ENCODE measurements at regions not wholly inside any gene's neighbourhood (a gene's known extent, or its start where the extent isn't known, plus 50 kb on each side); places are given as distances from the start of the nearest gene placed in this dataset.
"Not testable (repeated sequence)": the region's sequence is repeated elsewhere in the genome, so short reads cannot be mapped to it uniquely, and the experiment has no call there.

DNA sequence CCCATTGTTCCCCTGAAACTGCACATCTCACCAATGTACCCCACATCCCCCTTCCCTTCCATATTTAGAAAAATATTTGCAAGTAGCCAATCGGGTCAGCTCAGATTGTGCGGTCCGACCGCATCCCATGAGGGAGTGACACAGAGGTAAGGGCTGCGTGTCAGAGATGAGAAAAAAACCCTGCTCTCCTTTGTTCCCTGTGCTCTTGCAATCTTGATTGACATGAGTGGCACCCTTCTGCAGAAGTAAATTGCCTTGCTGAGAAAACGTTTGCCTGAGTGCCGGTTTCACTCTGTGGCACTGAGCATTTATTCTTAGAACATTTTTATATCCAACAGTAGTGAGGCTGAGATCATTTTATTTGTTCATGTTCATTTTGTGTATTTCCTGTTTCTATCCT is 81.6 kb upstream of the CCDC90B start:
- no peak overlapping the region for H3K27ac ChIP-seq (ENCODE audit: low read length)
- DNase-seq = no peak

DNA sequence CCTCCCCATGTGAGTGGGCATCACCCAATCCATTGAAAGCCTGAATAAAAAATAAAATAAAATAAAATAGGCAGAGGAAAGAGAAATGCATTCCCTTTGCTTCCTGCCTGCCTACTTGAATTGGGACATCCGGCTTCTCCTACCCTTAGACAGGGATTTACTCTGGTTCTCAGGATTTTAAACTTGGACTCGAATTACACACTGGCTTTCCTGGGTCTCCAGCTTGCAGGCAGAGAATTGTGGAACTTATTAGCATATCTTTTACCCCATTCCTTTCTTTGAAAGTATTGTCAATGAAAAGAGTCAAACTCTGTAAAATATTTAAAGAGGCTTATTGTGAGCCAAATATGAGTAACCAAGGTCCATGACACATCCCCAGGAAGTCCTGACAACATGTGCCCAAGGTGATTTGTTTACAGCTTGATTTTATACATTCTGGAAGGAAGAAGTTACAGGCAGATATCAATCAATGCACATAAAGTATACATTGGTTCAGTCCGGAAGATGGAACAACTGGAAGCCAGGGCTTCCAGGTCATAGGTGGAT is 78.4 kb upstream of the CCDC90B start:
- Histone ChIP-seq H3K9me3 (ENCODE audit: low read length) (peaks cover 22% of the 10 kb centered on the region), H3K4me2 (ENCODE audit: low read depth, low read length, poor library complexity, severe bottlenecking) (no peak overlapping the region), H3K27me3 (ENCODE audit: low read length) (no peaks in the 10 kb centered on the region), H3K9ac (ENCODE audit: low read length) (no peak overlapping the region), H3K36me3 (ENCODE audit: insufficient read depth, low read length) (no peaks in the 10 kb centered on the region), H2AFZ (ENCODE audit: low read length) (no peak overlapping the region), H3K9me2 (replicated peaks; ENCODE audit: insufficient read depth, low read length) (no peaks in the 10 kb centered on the region), H3K27ac (ENCODE audit: low read length) (no peak overlapping the region), H3K79me2 (ENCODE audit: low read length) (no peaks in the 10 kb centered on the region), H3K4me3 (ENCODE audit: low read length) (no peak overlapping the region), H3K4me1 (ENCODE audit: low read length) (no peaks in the 10 kb centered on the region), H4K20me1 (ENCODE audit: insufficient read depth, low read depth, low read length) (no peaks in the 10 kb centered on the region)
- no peak for DNase-seq

More for the DNA sequence above, 81.6 kb upstream of the CCDC90B start:
- H4K20me1 ChIP-seq (ENCODE audit: insufficient read depth, low read depth, low read length) = no peaks in the 10 kb centered on the region
- no peak overlapping the region for H2AFZ ChIP-seq (ENCODE audit: low read length)
- H3K4me3 ChIP-seq (ENCODE audit: low read length) = no peak overlapping the region
- peaks cover 22% of the 10 kb centered on the region for H3K9me3 ChIP-seq (ENCODE audit: low read length)
- H3K79me2 ChIP-seq (ENCODE audit: low read length) = no peaks in the 10 kb centered on the region
- no peaks in the 10 kb centered on the region for H3K36me3 ChIP-seq (ENCODE audit: insufficient read depth, low read length)
- H3K4me1 ChIP-seq (ENCODE audit: low read length) = no peaks in the 10 kb centered on the region
- H3K9me2 ChIP-seq (replicated peaks; ENCODE audit: insufficient read depth, low read length) = no peaks in the 10 kb centered on the region
- no peak overlapping the region for H3K9ac ChIP-seq (ENCODE audit: low read length)
- H3K4me2 ChIP-seq (ENCODE audit: low read depth, low read length, poor library complexity, severe bottlenecking) = no peak overlapping the region
- H3K27me3 ChIP-seq (ENCODE audit: low read length) = no peaks in the 10 kb centered on the region

DNA sequence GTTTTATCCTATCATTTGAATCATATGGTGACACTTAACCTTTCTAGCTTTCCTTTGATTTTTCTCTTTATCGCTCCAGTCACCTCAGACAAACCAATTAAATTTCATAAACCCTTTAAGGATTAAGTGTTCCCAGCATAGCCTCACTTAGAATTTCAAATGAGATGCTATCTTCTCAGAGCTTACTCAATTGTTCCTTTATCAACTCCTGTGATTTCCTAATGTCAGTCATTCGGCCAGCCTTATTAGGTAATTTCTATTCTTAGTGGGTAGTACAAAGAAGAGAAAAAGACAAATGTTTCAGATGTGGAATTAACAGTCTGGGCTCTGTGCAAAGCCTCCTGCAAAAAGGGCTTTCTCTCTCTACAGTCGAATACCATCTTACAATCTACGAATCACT is 77.1 kb upstream of the CCDC90B start:
- H3K27me3 ChIP-seq (ENCODE audit: low read length) = no peaks in the 10 kb centered on the region
- H3K9me2 ChIP-seq (replicated peaks; ENCODE audit: insufficient read depth, low read length) = no peaks in the 10 kb centered on the region
- no peak overlapping the region for H3K27ac ChIP-seq (ENCODE audit: low read length)
- H2AFZ ChIP-seq (ENCODE audit: low read length) = no peak overlapping the region
- H3K79me2 ChIP-seq (ENCODE audit: low read length) = no peaks in the 10 kb centered on the region
- H3K9ac ChIP-seq (ENCODE audit: low read length) = no peak overlapping the region
- DNase-seq = no peak
- H3K36me3 ChIP-seq (ENCODE audit: insufficient read depth, low read length) = no peaks in the 10 kb centered on the region
- no peaks in the 10 kb centered on the region for H4K20me1 ChIP-seq (ENCODE audit: insufficient read depth, low read depth, low read length)
- peaks cover 17% of the 10 kb centered on the region for H3K9me3 ChIP-seq (ENCODE audit: low read length)
- H3K4me1 ChIP-seq (ENCODE audit: low read length) = no peaks in the 10 kb centered on the region
- H3K4me3 ChIP-seq (ENCODE audit: low read length) = no peak overlapping the region
- H3K4me2 ChIP-seq (ENCODE audit: low read depth, low read length, poor library complexity, severe bottlenecking) = no peak overlapping the region

DNA sequence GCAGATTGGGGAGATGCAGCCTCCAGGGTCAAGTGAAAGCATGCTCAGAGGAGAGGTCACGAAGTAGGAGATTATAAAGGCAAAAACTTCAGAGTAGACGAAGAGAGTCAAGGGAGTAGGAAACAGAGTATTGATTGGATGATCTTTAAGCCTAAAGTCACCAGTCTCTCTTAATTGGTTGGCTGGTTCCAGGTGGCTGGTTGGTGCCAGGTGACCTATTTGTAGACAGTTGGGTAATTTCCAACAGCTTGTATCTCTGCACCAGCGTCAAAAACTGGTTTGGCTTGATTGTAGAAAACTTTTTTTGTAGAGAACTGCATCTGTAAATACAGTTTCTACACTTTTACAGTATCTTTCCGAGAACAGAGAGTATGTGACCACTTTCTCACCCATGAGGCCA is 75.7 kb upstream of the CCDC90B start:
- Histone ChIP-seq H2AFZ (ENCODE audit: low read length) (no peak overlapping the region), H3K9me3 (ENCODE audit: low read length) (peaks cover 2% of the 10 kb centered on the region; the same call in 1 of the 2 replicates), H3K9me2 (replicated peaks; ENCODE audit: insufficient read depth, low read length) (no peaks in the 10 kb centered on the region), H3K4me1 (ENCODE audit: low read length) (no peaks in the 10 kb centered on the region), H3K36me3 (ENCODE audit: insufficient read depth, low read length) (no peaks in the 10 kb centered on the region), H3K9ac (ENCODE audit: low read length) (no peak overlapping the region), H3K4me2 (ENCODE audit: low read depth, low read length, poor library complexity, severe bottlenecking) (no peak overlapping the region), H3K27ac (ENCODE audit: low read length) (no peak overlapping the region), H4K20me1 (ENCODE audit: insufficient read depth, low read depth, low read length) (no peaks in the 10 kb centered on the region), H3K27me3 (ENCODE audit: low read length) (no peaks in the 10 kb centered on the region; the same call in 1 of the 2 replicates), H3K4me3 (ENCODE audit: low read length) (no peak overlapping the region), H3K79me2 (ENCODE audit: low read length) (no peaks in the 10 kb centered on the region)
- DNase-seq = no peak

DNA sequence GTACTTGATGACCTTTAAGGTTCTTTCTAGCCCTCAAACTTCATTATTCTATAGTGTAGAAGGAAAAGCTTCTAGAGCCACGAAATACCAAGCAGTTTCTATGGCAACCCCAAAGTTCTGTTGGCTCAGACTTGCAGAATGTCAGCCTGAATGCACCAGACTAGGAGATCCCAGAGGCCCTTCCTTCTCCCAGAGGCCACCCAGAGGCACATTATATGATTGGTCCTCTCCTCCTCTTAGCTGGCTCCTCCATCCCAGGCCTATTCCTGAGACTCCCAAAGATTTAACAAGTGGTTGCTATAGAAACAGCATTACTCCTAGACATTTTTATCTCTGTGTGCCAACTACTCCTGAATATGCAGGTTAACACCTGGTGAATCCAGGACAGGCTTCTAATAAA is 69.2 kb upstream of the CCDC90B start:
- Histone ChIP-seq H3K4me3 (ENCODE audit: low read length) (no peak overlapping the region), H3K36me3 (ENCODE audit: insufficient read depth, low read length) (no peaks in the 10 kb centered on the region), H3K9me3 (ENCODE audit: low read length) (no peaks in the 10 kb centered on the region), H3K4me2 (ENCODE audit: low read depth, low read length, poor library complexity, severe bottlenecking) (no peak overlapping the region), H3K9me2 (replicated peaks; ENCODE audit: insufficient read depth, low read length) (no peaks in the 10 kb centered on the region), H2AFZ (ENCODE audit: low read length) (no peak overlapping the region), H3K9ac (ENCODE audit: low read length) (no peak overlapping the region), H3K27me3 (ENCODE audit: low read length) (no peaks in the 10 kb centered on the region; the same call in 1 of the 2 replicates), H4K20me1 (ENCODE audit: insufficient read depth, low read depth, low read length) (no peaks in the 10 kb centered on the region), H3K79me2 (ENCODE audit: low read length) (no peaks in the 10 kb centered on the region), H3K4me1 (ENCODE audit: low read length) (no peaks in the 10 kb centered on the region), H3K27ac (ENCODE audit: low read length) (no peak overlapping the region)
- no peak for DNase-seq

DNA sequence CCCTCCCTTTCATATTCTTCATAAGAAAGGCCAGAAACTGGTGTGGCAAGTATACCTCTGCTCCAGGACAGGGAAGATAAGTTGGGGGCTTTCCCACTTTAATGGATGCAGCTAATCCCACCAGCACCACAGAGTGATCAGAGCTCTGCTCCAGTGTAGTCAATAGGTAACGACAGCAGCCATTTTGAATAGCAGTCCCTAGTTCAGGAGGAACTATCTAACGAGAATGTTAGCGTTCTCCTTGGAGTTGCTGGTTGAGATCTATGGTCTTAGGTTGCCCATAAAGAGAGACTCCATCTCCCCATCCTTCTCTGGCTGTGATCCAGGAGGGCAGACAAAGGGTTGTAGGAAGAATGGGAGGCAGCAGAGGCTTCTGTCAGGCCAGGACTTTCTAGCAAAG is 64.0 kb upstream of the CCDC90B start:
- Histone ChIP-seq H3K27me3 (ENCODE audit: low read length) (peaks cover 7% of the 10 kb centered on the region; the same call in 1 of the 2 replicates), H3K9me2 (replicated peaks; ENCODE audit: insufficient read depth, low read length) (no peaks in the 10 kb centered on the region), H3K27ac (ENCODE audit: low read length) (no peak overlapping the region), H2AFZ (ENCODE audit: low read length) (no peak overlapping the region), H4K20me1 (ENCODE audit: insufficient read depth, low read depth, low read length) (no peaks in the 10 kb centered on the region), H3K4me2 (ENCODE audit: low read depth, low read length, poor library complexity, severe bottlenecking) (no peak overlapping the region), H3K36me3 (ENCODE audit: insufficient read depth, low read length) (no peaks in the 10 kb centered on the region), H3K4me3 (ENCODE audit: low read length) (no peak overlapping the region), H3K9me3 (ENCODE audit: low read length) (no peaks in the 10 kb centered on the region), H3K79me2 (ENCODE audit: low read length) (no peaks in the 10 kb centered on the region), H3K9ac (ENCODE audit: low read length) (no peak overlapping the region), H3K4me1 (ENCODE audit: low read length) (no peaks in the 10 kb centered on the region)
- DNase-seq = no peak

DNA sequence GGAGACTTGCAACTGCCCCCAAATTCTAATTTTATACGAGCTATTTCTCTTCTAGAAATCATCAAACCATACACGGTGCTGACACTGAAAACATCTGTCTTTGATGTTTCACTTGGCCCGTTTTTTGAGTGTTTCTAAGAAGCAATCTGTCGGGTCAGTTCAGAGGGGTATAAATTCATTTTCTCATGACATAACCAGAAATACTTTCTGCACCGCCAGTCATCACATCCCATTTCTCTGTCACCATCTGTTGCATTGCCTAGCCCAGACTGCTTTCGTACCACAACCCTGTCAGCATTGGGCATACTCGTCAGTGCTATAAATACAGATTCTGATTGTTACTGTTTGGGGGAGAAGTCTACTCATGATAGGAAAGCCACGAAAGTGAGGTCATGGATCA is 63.1 kb upstream of the CCDC90B start:
- no peaks in the 10 kb centered on the region for H3K79me2 ChIP-seq (ENCODE audit: low read length)

DNA sequence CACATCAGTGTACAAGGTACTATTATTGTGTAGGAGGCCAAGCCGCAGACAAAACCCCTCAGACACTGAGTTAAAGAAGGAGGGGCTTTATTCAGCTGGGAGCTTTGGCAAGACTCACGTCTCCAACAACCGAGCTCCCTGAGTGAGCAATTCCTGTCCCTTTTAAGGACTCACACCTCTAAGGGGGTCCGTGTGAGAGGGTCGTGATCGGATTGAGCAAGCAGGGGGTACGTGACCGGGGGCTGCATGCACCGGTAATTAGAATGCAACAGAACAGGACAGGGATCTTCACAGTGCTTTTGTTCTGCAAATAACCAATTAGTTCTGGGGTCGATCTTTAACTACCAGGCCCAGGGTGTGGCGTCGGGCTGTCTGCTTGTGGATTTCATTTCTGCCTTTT is 60.5 kb upstream of the CCDC90B start:
- not testable (repeated sequence) for H3K9me3 ChIP-seq (ENCODE audit: low read length); H4K20me1 ChIP-seq (ENCODE audit: insufficient read depth, low read depth, low read length); DNase-seq; H3K36me3 ChIP-seq (ENCODE audit: insufficient read depth, low read length); H3K79me2 ChIP-seq (ENCODE audit: low read length); H2AFZ ChIP-seq (ENCODE audit: low read length); H3K9me2 ChIP-seq (replicated peaks; ENCODE audit: insufficient read depth, low read length); H3K4me3 ChIP-seq (ENCODE audit: low read length); H3K27me3 ChIP-seq (ENCODE audit: low read length); H3K27ac ChIP-seq (ENCODE audit: low read length); H3K4me1 ChIP-seq (ENCODE audit: low read length); H3K4me2 ChIP-seq (ENCODE audit: low read depth, low read length, poor library complexity, severe bottlenecking); H3K9ac ChIP-seq (ENCODE audit: low read length)

More for the DNA sequence above, 63.1 kb upstream of the CCDC90B start:
- H3K4me3 ChIP-seq (ENCODE audit: low read length) = no peak overlapping the region
- peaks cover 7% of the 10 kb centered on the region; the same call in 1 of the 2 replicates for H3K27me3 ChIP-seq (ENCODE audit: low read length)
- no peaks in the 10 kb centered on the region for H3K36me3 ChIP-seq (ENCODE audit: insufficient read depth, low read length)
- H3K9ac ChIP-seq (ENCODE audit: low read length) = no peak overlapping the region
- H3K4me1 ChIP-seq (ENCODE audit: low read length) = no peaks in the 10 kb centered on the region
- no peaks in the 10 kb centered on the region for H3K9me3 ChIP-seq (ENCODE audit: low read length)
- H4K20me1 ChIP-seq (ENCODE audit: insufficient read depth, low read depth, low read length) = no peaks in the 10 kb centered on the region
- no peaks in the 10 kb centered on the region for H3K9me2 ChIP-seq (replicated peaks; ENCODE audit: insufficient read depth, low read length)
- DNase-seq = no peak
- H3K4me2 ChIP-seq (ENCODE audit: low read depth, low read length, poor library complexity, severe bottlenecking) = no peak overlapping the region
- no peak overlapping the region for H3K27ac ChIP-seq (ENCODE audit: low read length)
- no peak overlapping the region for H2AFZ ChIP-seq (ENCODE audit: low read length)

DNA sequence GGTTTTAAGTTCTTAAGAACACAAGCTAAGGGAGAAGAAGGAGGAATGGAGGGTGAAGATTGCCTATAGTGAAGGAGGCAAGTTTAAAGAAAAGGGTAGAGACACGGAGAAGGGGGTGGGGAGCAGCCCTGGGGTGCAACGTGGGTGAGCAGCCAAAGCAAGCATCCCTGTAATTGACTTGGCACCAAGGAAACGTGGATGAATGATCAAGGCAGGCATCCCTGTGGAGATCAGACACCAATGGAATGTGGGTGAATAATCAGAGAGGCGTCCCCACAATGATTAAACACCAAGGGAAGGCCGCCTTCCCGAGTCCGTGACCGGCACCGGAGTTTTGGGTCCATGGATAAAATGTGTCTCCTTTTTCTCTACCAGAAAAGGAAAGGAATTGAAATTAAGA is 58.4 kb upstream of the CCDC90B start:
- DNase-seq; H4K20me1 ChIP-seq (ENCODE audit: insufficient read depth, low read depth, low read length); H3K9ac ChIP-seq (ENCODE audit: low read length); H3K9me3 ChIP-seq (ENCODE audit: low read length); H3K4me3 ChIP-seq (ENCODE audit: low read length); H3K4me2 ChIP-seq (ENCODE audit: low read depth, low read length, poor library complexity, severe bottlenecking); H2AFZ ChIP-seq (ENCODE audit: low read length); H3K27me3 ChIP-seq (ENCODE audit: low read length); H3K79me2 ChIP-seq (ENCODE audit: low read length); H3K36me3 ChIP-seq (ENCODE audit: insufficient read depth, low read length); H3K4me1 ChIP-seq (ENCODE audit: low read length); H3K9me2 ChIP-seq (replicated peaks; ENCODE audit: insufficient read depth, low read length); H3K27ac ChIP-seq (ENCODE audit: low read length): not testable (repeated sequence)
